Activated CD4-positive, alpha-beta T cell treated with anti-CD3 and anti-CD28 coated beads for 36 hours (primary cell): ENCODE measurements at regions not wholly inside any gene's neighbourhood (a gene's known extent, or its start where the extent isn't known, plus 50 kb on each side); places are given as distances from the start of the nearest gene placed in this dataset.

Experiments used
- ATAC-seq: fragments of 200-7000 bp; cut with Tn5 transposase; one replicate; pipeline ENCODE4 v1.10.0; 2021; ENCODE audit warnings: mild to moderate bottlenecking, moderate library complexity
- CTCF ChIA-PET: fragments of 350-600 bp; sonication (Branson Sonifier 250); formaldehyde crosslinking; loops from one replicate; lab custom pipeline; 2021; ENCODE audit warnings: antibody characterized with exemption; lab: Charles Lee
- POLR2A ChIA-PET: fragments of 350-600 bp; sonication (Branson Sonifier 250); formaldehyde crosslinking; loops from one replicate; lab custom pipeline; 2021; ENCODE audit warnings: antibody characterized with exemption, inconsistent platforms; lab: Charles Lee
- DNase-seq: peaks from one replicate; pipeline ENCODE4 v3.0.0-alpha.2; 2020
- H3K27ac Mint-ChIP-seq: one replicate; pipeline ENCODE4 v1.8.0; 2021; ENCODE audit warnings: mixed read lengths
- H3K27me3 Mint-ChIP-seq: one replicate; pipeline ENCODE4 v1.8.0; 2021; ENCODE audit warnings: mixed read lengths
- H3K36me3 Mint-ChIP-seq: one replicate; pipeline ENCODE4 v1.8.0; 2021; ENCODE audit warnings: low read depth, mixed read lengths
- H3K4me1 Mint-ChIP-seq: one replicate; pipeline ENCODE4 v1.8.0; 2021; ENCODE audit warnings: mixed read lengths
- H3K4me3 Mint-ChIP-seq: one replicate; pipeline ENCODE4 v1.8.0; 2021; ENCODE audit warnings: mild to moderate bottlenecking, moderate library complexity, mixed read lengths
- H3K9me3 Mint-ChIP-seq: one replicate; pipeline ENCODE4 v1.8.0; 2021; ENCODE audit warnings: low read depth, mixed read lengths
- intact Hi-C, 2 experiments: fragments of 100-400 bp; cut with DNase I in 1 of 2; cut with micrococcal nuclease in 1 of 2; formaldehyde crosslinking; loops; one replicate each; pipeline versions ENCODE4 v1.14.2 to v1.15.1; 2022 to 2024; cut with DNase I, micrococcal nuclease

- intact Hi-C loops, result no loop called here
- no peak overlapping the region for H3K27ac Mint-ChIP-seq
- POLR2A ChIA-PET, result no interaction called here
- CTCF ChIA-PET, result no interaction called here
- no peaks in the 10 kb centered on the region for H3K9me3 Mint-ChIP-seq
- H3K4me3 Mint-ChIP-seq, result no peak overlapping the region
- no peak for ATAC-seq
- H3K36me3 Mint-ChIP-seq, result no peaks in the 10 kb centered on the region
- DNase-seq, result no peak
- peaks cover 6% of the 10 kb centered on the region for H3K27me3 Mint-ChIP-seq
- H3K4me1 Mint-ChIP-seq, result no peaks in the 10 kb centered on the region
Observed at GRCh38 chr16:66197668-66198278, 168.7 kb upstream of the CDH5 start.

- Mint-ChIP-seq H3K4me3 (no peak overlapping the region), H3K9me3 (no peaks in the 10 kb centered on the region), H3K36me3 (no peaks in the 10 kb centered on the region), H3K27ac (no peak overlapping the region), H3K27me3 (peaks cover 9% of the 10 kb centered on the region), H3K4me1 (no peaks in the 10 kb centered on the region)
- DNase-seq (no peak), ATAC-seq (no peak)
- ChIA-PET CTCF (interaction anchor here (0.7 kb wide), 1 partner anchor 743 kb away, joined by 3 read pairs; no protein-coding TSS in a partner anchor), POLR2A (no interaction called here)
- intact Hi-C loops, result no loop called here
Observed at GRCh38 chr16:66196770-66197169, 169.7 kb upstream of the CDH5 start.

DNA sequence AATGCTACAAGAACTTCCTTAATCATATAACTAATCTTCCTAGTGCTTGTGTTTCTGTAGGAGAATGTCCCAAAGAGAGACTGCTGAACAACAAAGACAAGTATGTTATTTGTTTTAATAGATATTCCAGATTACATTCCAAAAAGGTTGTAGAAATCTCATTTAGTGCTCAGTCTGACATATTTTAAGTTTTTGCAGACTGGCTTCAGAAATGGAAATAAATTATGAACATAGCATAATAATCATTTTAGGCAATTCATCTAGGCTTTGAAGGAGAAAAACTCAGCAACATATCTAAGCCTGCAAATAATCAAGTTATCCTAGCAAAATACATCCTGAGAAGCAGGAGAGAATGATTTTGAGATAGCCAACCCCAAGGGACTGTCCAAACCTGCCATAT lies 171.6 kb upstream of the CDH5 start:
- ChIA-PET POLR2A (no interaction called here), CTCF (no interaction called here)

DNA sequence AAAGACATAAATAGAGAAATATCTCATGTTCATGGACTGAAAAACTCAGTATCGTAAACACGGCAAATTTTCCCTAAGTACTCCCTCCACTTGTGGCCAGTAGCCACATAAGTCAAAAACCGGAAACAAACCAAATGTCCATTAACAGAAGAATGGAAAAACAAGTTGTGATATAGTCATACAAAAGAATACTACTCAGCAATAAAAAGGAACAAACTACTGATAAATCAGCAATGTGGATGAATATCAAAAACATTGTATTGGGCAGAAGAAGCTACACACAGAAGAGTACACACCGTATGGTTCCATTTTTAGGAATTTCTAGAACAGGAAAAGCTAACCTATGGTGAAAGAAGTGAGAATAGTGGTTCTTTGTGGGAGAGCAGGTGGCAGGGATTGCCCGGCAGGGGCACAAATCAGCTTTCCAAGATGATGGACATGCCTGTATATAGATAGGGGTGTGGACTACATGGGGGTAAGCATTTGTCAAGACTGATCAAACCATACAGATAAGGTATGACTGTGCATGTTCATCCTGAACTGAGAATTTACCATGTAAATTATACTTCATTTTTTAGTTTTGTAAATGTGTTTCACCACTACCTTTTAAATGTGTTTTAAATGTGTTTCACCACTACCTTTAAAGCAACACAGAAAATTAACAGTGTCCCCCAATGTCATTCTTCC lies 172.8 kb upstream of the CDH5 start:
- H3K36me3 Mint-ChIP-seq, result no peaks in the 10 kb centered on the region
- no peaks in the 10 kb centered on the region for H3K4me1 Mint-ChIP-seq
- H3K27me3 Mint-ChIP-seq, result peaks cover 20% of the 10 kb centered on the region
- H3K27ac Mint-ChIP-seq, result no peak overlapping the region
- CTCF ChIA-PET, result no interaction called here
- ATAC-seq (no peak), DNase-seq (no peak)
- POLR2A ChIA-PET, result no interaction called here
- H3K4me3 Mint-ChIP-seq, result no peak overlapping the region
- intact Hi-C loops, result no loop called here
- no peaks in the 10 kb centered on the region for H3K9me3 Mint-ChIP-seq

More for the DNA sequence above, 171.6 kb upstream of the CDH5 start:
- Mint-ChIP-seq H3K27me3 (peaks cover 17% of the 10 kb centered on the region), H3K4me1 (no peaks in the 10 kb centered on the region), H3K27ac (no peak overlapping the region), H3K9me3 (no peaks in the 10 kb centered on the region), H3K4me3 (no peak overlapping the region), H3K36me3 (no peaks in the 10 kb centered on the region)
- ATAC-seq, result no peak
- intact Hi-C loops, result no loop called here
- no peak for DNase-seq

GRCh38 chr16:66190411-66190810 lies 176.1 kb upstream of the CDH5 start:
- ChIA-PET POLR2A (no interaction called here), CTCF (no interaction called here)
- Mint-ChIP-seq H3K9me3 (no peaks in the 10 kb centered on the region), H3K4me3 (no peak overlapping the region), H3K27me3 (peaks cover 27% of the 10 kb centered on the region), H3K27ac (no peak overlapping the region), H3K36me3 (no peaks in the 10 kb centered on the region), H3K4me1 (no peaks in the 10 kb centered on the region)
- intact Hi-C loops, result no loop called here
- ATAC-seq, result no peak
- DNase-seq, result no peak

DNA sequence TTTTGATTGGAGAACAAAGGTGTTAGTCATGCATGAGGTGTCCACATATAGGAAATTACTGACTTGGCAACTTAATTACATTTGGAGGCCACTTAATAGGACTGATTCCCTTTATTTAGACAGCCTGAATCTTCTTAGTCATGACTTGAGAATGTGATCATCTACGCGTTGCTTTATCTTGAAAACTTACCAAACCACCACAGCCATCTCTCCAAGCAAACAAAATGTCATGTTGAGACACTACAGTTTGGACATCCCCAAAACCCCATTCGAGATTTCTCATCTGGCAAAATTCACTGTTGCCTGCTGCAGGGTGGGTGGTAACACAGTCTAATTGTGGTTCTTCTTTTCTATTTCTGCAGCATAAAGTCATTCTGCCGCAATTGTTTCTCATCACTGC lies 176.5 kb upstream of the CDH5 start:
- no peaks in the 10 kb centered on the region for H3K9me3 Mint-ChIP-seq
- CTCF ChIA-PET, result no interaction called here
- H3K4me3 Mint-ChIP-seq, result no peak overlapping the region
- intact Hi-C loops, result no loop called here
- H3K27me3 Mint-ChIP-seq, result peaks cover 27% of the 10 kb centered on the region
- POLR2A ChIA-PET, result no interaction called here
- DNase-seq (no peak), ATAC-seq (no peak)
- no peak overlapping the region for H3K27ac Mint-ChIP-seq
- H3K4me1 Mint-ChIP-seq, result no peaks in the 10 kb centered on the region
- H3K36me3 Mint-ChIP-seq, result no peaks in the 10 kb centered on the region

- Mint-ChIP-seq H3K27ac (no peak overlapping the region), H3K4me1 (no peaks in the 10 kb centered on the region), H3K9me3 (no peaks in the 10 kb centered on the region), H3K27me3 (peaks cover 28% of the 10 kb centered on the region), H3K36me3 (no peaks in the 10 kb centered on the region), H3K4me3 (no peak overlapping the region)
- CTCF ChIA-PET, result interaction anchor here (0.7 kb wide), 1 partner anchor 10 kb away, joined by 3 read pairs; no protein-coding TSS in a partner anchor
- POLR2A ChIA-PET, result no interaction called here
- DNase-seq, result no peak
- intact Hi-C loops, result no loop called here
- ATAC-seq, result no peak
Observed at GRCh38 chr16:66188917-66189725, 177.4 kb upstream of the CDH5 start.

DNA sequence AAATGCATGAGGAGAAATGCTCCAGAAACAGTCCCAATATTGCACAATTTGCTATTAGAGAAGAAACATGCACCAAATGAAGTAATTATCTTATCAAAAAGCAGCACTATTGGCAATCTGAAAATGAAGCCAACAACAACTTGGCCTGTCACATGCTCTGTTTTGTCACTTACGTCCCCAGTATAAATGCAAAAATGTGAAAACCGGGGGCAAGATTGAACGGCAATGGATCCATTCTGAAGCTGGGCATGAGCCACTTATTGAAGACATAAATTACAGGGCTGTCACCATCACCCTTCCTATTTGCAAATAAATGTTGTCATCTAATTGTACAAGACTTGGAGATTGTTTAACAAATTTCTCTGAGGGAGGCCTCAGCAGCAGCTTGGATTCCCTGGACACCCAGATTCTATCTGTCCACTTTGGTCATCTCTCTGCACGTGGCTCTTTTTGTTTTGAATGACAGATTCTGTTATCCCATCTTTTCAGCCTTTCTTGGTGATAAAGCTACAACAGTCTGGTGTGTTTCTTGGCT lies 180.2 kb upstream of the CDH5 start:
- DNase-seq, result no peak
- intact Hi-C loops, result no loop called here
- POLR2A ChIA-PET, result no interaction called here
- no peaks in the 10 kb centered on the region for H3K9me3 Mint-ChIP-seq
- no peak overlapping the region for H3K27ac Mint-ChIP-seq
- no peaks in the 10 kb centered on the region for H3K4me1 Mint-ChIP-seq
- H3K36me3 Mint-ChIP-seq, result no peaks in the 10 kb centered on the region
- H3K27me3 Mint-ChIP-seq, result peaks cover 23% of the 10 kb centered on the region
- CTCF ChIA-PET, result no interaction called here
- H3K4me3 Mint-ChIP-seq, result no peak overlapping the region
- ATAC-seq, result no peak

GRCh38 chr16:66182592-66182991 lies 183.9 kb upstream of the CDH5 start:
- CTCF ChIA-PET, result no interaction called here
- H3K27me3 Mint-ChIP-seq, result peaks cover 11% of the 10 kb centered on the region

GRCh38 chr16:66176731-66177130 lies 189.8 kb upstream of the CDH5 start:
- Mint-ChIP-seq H3K36me3 (no peaks in the 10 kb centered on the region), H3K9me3 (peaks cover 4% of the 10 kb centered on the region), H3K4me1 (no peaks in the 10 kb centered on the region), H3K27me3 (peaks cover 2% of the 10 kb centered on the region), H3K4me3 (no peak overlapping the region), H3K27ac (no peak overlapping the region)
- ATAC-seq (no peak), DNase-seq (no peak)
- intact Hi-C loops, result no loop called here
- POLR2A ChIA-PET, result no interaction called here
- CTCF ChIA-PET, result no interaction called here

More at GRCh38 chr16:66182592-66182991, 183.9 kb upstream of the CDH5 start:
- intact Hi-C loops, result no loop called here
- Mint-ChIP-seq H3K4me3 (no peak overlapping the region), H3K36me3 (no peaks in the 10 kb centered on the region), H3K4me1 (no peaks in the 10 kb centered on the region), H3K27ac (no peak overlapping the region), H3K9me3 (peaks cover 4% of the 10 kb centered on the region)
- ATAC-seq (no peak), DNase-seq (no peak)
- POLR2A ChIA-PET, result no interaction called here

GRCh38 chr16:66176111-66176510 lies 190.4 kb upstream of the CDH5 start:
- POLR2A ChIA-PET, result no interaction called here
- Mint-ChIP-seq H3K9me3 (peaks cover 4% of the 10 kb centered on the region), H3K4me1 (no peaks in the 10 kb centered on the region), H3K4me3 (no peak overlapping the region), H3K27me3 (peaks cover 2% of the 10 kb centered on the region), H3K27ac (no peak overlapping the region), H3K36me3 (no peaks in the 10 kb centered on the region)
- CTCF ChIA-PET, result no interaction called here
- ATAC-seq (no peak), DNase-seq (no peak)
- intact Hi-C loops, result no loop called here
